Esophagus squamous epithelium (tissue), 5 donors: ENCODE measurements at regions not wholly inside any gene's neighbourhood (a gene's known extent, or its start where the extent isn't known, plus 50 kb on each side); places are given as distances from the start of the nearest gene placed in this dataset.

ENCODE experiments used
- DNase-seq: peaks from one replicate; lab custom pipeline; 2025; lab: John Stamatoyannopoulos, UW
- H3K27ac ChIP-seq, 4 donors: fragments of 200-600 bp; sonication (generic); one replicate each; pipeline ENCODE4 v1.5.1; 2016 to 2019; ENCODE audit warnings: mild to moderate bottlenecking in 1 of 4
- H3K27me3 ChIP-seq, 4 donors: fragments of 200-600 bp; sonication (generic); 1 replicate in 3 of 4; 2 replicates in 1 of 4; pipeline versions ENCODE4 v1.5.1 to v1.6.0; 2017 to 2021; ENCODE audit warnings: antibody characterized with exemption in 1 of 4
- H3K36me3 ChIP-seq, 3 donors: fragments of 200-600 bp; sonication (generic); one replicate each; pipeline ENCODE4 v1.5.1; 2016 to 2019
- H3K4me1 ChIP-seq, 3 donors: fragments of 200-600 bp; sonication (generic); one replicate each; pipeline ENCODE4 v1.5.1; 2017 to 2019
- H3K4me3 ChIP-seq, 4 donors: fragments of 200-600 bp; sonication (generic); 1 replicate in 3 of 4; 2 replicates in 1 of 4; pipeline ENCODE4 v1.5.1; 2016 to 2019; ENCODE audit warnings: mild to moderate bottlenecking in 2 of 4, moderate library complexity in 1 of 4
- H3K9me3 ChIP-seq, 3 donors: fragments of 200-600 bp; sonication (generic); one replicate each; pipeline ENCODE4 v1.5.1; 2016 to 2019
- CTCF ChIP-seq, 6 experiments: fragments of 450-650 bp in 4 of 6; fragments of 200-600 bp in 2 of 6; sonication (generic) in 2 of 6; IDR thresholded peaks; one replicate each; pipeline ENCODE4 v1.5.1; 2016 to 2019; ENCODE audit warnings: antibody characterized with exemption in 6 of 6, mild to moderate bottlenecking in 4 of 6, moderate library complexity in 4 of 6
- POLR2A ChIP-seq, 4 donors: fragments of 450-650 bp; IDR thresholded peaks; one replicate each; pipeline ENCODE4 v1.6.1; 2017; ENCODE audit warnings: antibody characterized with exemption in 4 of 4, mild to moderate bottlenecking in 4 of 4, moderate library complexity in 3 of 4
- WGBS, 2 donors: methylation state at CpG; one replicate each; pipeline ENCODE4 v1.1.5; 2018; 5-methylcytosine and 5-hydroxymethylcytosine counted together
- intact Hi-C: fragments of 100-400 bp; cut with DNase I; formaldehyde crosslinking; loops from one replicate; pipeline ENCODE4 v1.15.0; 2022
- donor health status: DM: yes; HTN: yes; CAD: no.

DNA sequence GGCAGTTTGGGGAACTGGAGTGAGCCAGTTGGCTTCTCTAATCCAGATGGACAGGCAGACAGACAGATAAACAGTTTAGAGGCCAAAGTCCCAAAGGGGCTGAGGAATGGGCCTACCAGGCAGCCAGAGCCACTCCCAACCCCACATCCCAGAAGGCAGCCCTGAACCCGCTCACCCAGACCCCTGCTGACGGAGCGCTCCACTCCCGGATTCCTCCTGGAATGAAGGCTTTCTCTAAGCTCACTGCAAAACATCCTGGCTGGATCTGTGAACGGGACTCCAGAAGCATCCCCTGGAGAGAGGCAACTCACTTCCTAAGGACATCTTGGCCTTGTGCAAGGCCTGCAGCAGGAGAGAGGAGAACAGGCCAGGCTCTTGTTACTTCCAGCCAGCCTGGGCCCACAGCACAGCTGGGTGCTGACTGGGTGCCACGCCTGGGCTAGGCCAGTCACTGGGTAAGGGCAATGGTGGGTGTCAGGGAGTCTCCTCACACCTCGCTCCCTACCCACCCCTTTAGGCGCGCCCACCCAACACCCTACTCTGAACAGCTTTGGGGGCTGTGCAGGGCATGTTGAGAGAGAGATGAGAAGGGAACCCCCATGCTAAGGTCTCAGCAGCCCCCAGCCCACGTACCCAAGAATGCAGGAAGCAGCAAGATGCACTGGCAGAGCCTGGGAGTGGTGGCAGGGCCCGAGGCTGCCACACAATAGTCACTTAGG is 168.6 kb upstream of the ZMIZ1 start:
- H3K36me3 ChIP-seq, result no peaks in the 10 kb centered on the region
- intact Hi-C loops, result no loop called here
- peak overlapping the region in 2 of 4 donors; percentile 34 to 42 for H3K27ac ChIP-seq
- no peak for DNase-seq
- no peak overlapping the region for H3K4me3 ChIP-seq
- peaks cover 0 to 12% (median 0%) of the 10 kb centered on the region in 3 donors for H3K4me1 ChIP-seq
- no peaks in the 10 kb centered on the region for H3K9me3 ChIP-seq
- 57 to 76% methylated on average over 1 to 6 of the region's 11 CpGs for WGBS, 2 donors
- H3K27me3 ChIP-seq, result peaks cover 0 to 5% (median 0%) of the 10 kb centered on the region in 4 donors
- TF ChIP-seq CTCF (IDR thresholded peaks at IDR 0.05) (no peak), POLR2A (IDR thresholded peaks at IDR 0.05) (no peak)

- Histone ChIP-seq H3K27ac (peak overlapping the region in 2 of 4 donors; percentile 34 to 42), H3K27me3 (peaks cover 0 to 1% (median 0%) of the 10 kb centered on the region in 4 donors), H3K9me3 (no peaks in the 10 kb centered on the region), H3K4me1 (peaks cover 0 to 12% (median 0%) of the 10 kb centered on the region in 3 donors), H3K4me3 (no peak overlapping the region), H3K36me3 (no peaks in the 10 kb centered on the region)
- no peak for DNase-seq
- WGBS, 2 donors, result 86 to 90% methylated on average over 3 to 5 of the region's 5 CpGs
- no peak for TF ChIP-seq CTCF (IDR thresholded peaks at IDR 0.05)
- intact Hi-C loops, result no loop called here
Measured at GRCh38 chr10:78900715-78901430, 167.9 kb upstream of the ZMIZ1 start.

DNA sequence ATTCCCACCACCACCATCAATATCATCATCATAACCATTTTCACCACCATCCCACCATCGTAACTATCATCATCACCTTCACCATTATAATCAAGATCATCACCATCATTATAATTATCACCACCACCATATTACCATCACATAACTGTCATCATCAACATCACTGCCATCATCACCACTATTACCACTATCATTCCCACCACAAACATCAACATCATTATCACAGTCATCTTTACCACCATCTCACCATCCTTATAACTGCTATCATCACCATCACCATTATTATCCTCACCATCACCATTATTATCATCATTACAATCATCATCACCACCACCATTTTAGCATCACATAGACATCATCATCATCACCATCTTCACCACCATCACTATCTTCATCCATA is 167.1 kb upstream of the ZMIZ1 start:
- Histone ChIP-seq H3K4me3 (no peak overlapping the region), H3K27me3 (peaks cover 0 to 5% (median 0%) of the 10 kb centered on the region in 4 donors), H3K36me3 (no peaks in the 10 kb centered on the region), H3K4me1 (peaks cover 0 to 12% (median 0%) of the 10 kb centered on the region in 3 donors), H3K9me3 (no peaks in the 10 kb centered on the region), H3K27ac (no peak overlapping the region)
- intact Hi-C loops, result no loop called here
- TF ChIP-seq POLR2A (IDR thresholded peaks at IDR 0.05), result no peak
- TF ChIP-seq CTCF (IDR thresholded peaks at IDR 0.05), result no peak
- WGBS, 2 donors, result 86 to 100% methylated on average over 1 of the region's 1 CpG
- no peak for DNase-seq

DNA sequence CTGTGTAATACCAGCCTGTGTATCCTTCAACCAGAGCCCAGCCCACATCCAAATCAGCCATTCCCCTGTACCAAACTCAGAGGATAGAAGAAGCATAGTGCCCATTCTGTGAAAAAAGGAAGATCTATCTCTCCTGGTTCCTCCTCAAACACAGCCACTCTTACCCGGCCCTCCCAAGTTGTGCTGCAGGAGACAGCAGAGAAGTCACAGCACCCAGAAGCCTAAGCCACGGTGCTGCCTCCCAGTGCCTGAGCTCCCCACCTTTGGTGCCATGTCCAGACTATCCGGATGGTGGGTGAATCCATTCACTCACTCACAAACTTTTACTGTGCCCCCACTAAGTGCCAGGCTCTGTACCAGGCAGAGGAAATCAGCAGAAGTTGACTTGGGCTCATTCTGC is 166.0 kb upstream of the ZMIZ1 start:
- DNase-seq, result no peak
- Histone ChIP-seq H3K36me3 (no peaks in the 10 kb centered on the region), H3K27ac (no peak overlapping the region), H3K4me3 (no peak overlapping the region), H3K4me1 (peaks cover 0 to 12% (median 0%) of the 10 kb centered on the region in 3 donors), H3K27me3 (peaks cover 0 to 5% (median 0%) of the 10 kb centered on the region in 4 donors), H3K9me3 (no peaks in the 10 kb centered on the region)
- 89 to 94% methylated on average over 3 of the region's 3 CpGs for WGBS, 2 donors
- intact Hi-C loops, result no loop called here
- no peak for TF ChIP-seq CTCF (IDR thresholded peaks at IDR 0.05)
- TF ChIP-seq POLR2A (IDR thresholded peaks at IDR 0.05), result no peak

DNA sequence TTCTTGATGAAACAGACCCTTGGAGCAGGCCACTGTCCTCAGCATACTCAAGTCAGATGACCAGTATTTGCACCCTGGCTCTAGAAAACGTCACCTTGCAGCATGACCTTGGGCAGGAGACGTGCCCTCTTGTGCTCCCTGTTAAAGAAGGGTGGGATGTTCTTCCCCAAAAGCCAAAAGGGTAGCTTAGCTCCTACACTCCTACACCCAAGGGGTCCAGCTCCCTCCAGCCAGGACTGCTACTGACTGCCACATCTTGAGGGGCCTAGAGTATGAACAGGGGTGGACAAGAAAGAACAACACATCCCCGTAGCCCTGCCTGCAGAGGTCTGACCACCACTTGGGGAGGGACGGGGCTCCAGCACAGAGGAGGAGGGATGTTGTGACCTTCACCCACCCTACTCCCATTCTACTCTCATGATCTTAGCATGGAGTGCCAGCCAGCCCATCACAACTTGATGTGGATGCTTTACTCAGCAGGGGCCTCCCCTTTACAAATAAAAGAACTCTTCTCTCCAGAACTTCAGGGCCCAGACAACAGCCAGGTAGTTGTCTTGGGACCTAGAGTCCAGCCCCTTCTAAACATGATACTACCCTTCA is 165.3 kb upstream of the ZMIZ1 start:
- no peak for TF ChIP-seq POLR2A (IDR thresholded peaks at IDR 0.05)
- TF ChIP-seq CTCF (IDR thresholded peaks at IDR 0.05), result no peak
- Histone ChIP-seq H3K4me3 (no peak overlapping the region), H3K36me3 (no peaks in the 10 kb centered on the region), H3K4me1 (peaks cover 0 to 12% (median 0%) of the 10 kb centered on the region in 3 donors), H3K9me3 (no peaks in the 10 kb centered on the region), H3K27me3 (peaks cover 0 to 5% (median 0%) of the 10 kb centered on the region in 4 donors), H3K27ac (no peak overlapping the region)
- intact Hi-C loops, result no loop called here
- WGBS, 2 donors, result 90% methylated on average over 2 of the region's 4 CpGs; no CpG with 5 or more reads in 1 of the 2 donors
- DNase-seq, result no peak
